GM19438 (cell line): ENCODE measurements at regions not wholly inside any gene's neighbourhood (a gene's known extent, or its start where the extent isn't known, plus 50 kb on each side); places are given as distances from the start of the nearest gene placed in this dataset.

ENCODE experiments used
- ATAC-seq: cut with Tn5 transposase; IDR thresholded peaks from one replicate; pipeline ENCODE4 v1.9.1; 2021; ENCODE audit warnings: low read depth; ENCODE audit not compliant: unreplicated experiment

DNA sequence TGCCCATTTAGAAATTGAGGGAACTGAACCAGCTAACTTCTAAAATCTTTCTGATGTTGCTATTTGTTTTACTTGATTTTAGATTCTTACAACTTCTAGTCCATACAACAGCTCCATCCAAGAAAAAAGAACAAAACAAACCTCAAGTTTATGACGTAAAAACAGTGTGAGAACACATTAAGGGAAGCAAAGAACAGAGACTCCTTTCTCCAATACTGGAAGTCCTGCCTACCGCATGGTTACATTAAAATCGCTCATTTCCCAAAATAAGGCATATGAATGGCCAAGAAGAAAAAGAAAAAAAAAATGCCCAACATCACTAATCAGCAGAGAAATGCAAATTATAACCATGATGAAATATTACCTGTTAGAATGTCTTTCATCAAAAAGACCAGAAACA, 110.0 kb downstream of the TRIB2 start:
- no peak for ATAC-seq

DNA sequence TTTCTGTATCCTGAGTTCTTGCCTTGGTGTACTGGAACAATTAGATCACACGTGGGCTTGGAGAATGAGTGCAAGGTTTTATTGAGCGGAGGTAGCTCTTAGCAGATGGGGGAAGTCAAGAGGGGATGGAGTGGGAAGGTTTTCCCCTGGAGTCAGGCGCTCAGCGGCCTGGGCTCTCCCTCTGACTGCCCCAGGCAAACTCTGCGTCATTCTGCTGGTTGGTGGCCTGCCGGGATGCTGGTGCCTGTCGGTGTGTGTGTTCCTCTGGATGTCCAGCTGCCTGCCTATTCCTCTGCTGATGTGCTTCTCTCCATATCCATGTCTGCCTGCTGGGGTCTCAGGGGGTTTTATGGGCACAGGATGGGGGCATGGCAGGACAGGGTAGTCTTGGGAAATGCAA, 111.0 kb downstream of the TRIB2 start:
- ATAC-seq, result no peak

DNA sequence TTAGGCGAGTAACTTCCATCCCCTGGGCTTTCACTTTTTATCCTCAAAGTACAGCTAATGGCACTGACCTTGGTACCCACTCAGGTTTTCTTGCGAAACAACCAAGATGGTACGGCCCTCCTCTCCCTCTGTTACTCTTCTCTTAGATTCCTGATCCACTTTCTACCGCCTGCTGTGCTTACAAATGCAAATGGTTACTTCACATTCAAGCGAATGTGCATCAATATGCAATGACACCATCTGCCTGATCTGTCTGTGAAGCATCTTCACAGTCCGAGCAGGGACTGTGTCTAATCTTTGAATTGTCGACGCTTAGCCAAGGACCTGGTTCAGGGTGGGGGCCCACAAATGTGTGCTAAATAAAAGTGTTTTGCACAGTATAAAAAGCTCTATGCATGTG, 112.2 kb downstream of the TRIB2 start:
- ATAC-seq, result no peak

DNA sequence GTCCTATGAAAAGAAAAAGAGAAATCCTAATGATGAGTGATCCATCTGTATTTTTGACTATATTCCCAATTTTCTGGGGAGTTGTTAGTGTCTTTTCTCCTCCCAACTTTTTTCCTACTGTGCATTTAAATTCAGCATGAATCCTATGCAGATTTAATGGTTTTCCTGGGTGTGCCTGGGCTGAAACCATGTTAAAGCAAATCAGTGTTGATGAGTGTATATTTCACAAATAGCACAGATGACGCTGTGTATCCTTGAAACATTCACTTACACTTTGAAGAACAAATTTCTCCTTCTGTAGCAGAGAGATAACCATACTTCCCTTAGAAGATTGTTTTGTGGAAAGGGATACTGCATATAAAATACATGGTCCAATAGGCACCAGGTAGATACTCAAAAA, 114.3 kb downstream of the TRIB2 start:
- no peak for ATAC-seq

DNA sequence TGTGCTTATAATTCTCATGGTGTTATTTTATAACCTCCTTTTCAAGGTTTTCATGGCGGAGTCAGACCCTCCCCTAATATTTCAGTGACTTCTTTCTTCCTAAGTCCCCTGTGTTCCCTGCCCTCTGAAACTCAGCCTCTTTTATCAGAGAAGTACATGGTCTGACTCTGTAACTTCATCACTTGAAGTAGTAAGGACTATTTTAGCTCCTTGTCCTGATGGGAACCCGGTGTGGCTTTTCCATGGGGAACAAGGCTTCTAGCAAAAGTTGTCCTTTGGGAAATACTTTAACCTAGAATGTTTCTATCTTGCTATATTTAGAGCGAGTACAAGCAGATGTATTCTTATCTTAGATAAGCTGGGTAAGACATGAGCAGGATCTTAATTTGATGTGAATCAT, 117.5 kb downstream of the TRIB2 start:
- ATAC-seq, result no peak

DNA sequence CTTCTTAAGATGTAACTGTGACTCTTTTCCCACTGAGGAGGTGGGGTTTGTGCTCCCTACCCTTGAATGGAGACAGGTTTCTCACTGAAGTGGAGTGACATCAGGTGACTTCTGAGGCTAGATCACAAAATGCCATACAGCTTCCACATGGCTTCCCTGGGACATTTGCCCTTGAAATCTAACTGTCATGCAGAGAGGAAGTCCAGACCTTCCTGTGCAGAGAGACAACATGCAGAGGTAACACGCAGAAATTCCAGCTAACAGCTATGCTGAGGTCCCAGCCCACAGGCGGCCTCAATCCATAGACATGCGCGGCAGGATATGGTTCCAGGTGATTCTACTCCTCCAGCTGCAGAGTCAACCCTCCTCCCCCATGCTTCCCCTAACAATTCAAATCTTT, 119.0 kb downstream of the TRIB2 start:
- no peak for ATAC-seq

DNA sequence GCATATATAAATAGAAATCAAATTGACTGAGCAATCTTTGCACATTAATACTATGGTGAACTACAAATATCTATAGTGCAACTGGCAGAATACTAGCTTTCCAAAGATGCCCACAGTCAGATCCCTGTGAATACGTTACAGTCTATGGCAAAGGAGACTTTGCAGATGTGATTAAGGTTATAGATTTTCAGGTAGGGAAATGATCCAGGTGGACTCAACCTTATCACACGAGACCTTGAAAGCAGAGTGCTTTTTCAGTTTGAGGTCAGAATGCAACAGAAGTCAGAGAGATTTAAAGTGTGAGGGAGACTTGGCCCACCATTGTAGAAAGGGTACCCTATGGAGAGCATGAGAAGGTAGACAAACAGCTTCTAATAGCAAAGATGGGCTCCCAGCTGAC, 122.6 kb downstream of the TRIB2 start:
- no peak for ATAC-seq

DNA sequence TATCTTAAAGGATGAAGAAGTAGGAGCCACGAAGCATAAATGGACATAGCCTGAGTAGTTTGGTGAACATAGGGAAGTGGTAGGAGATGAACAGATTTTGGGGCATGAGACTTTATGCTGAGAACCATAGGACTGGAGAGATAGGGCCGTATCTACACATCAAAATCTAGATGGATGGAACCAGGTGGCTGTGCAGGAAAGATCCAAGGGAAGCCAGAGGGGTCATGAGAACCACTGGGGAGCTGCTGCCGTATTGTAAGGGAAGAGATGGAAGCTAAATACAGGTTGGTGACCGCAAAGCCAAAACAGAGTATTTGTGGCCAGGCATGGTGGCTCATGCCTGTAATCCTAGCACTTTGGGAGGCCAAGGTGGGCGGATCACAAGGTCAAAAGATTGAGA, 124.3 kb downstream of the TRIB2 start:
- ATAC-seq, result no peak

DNA sequence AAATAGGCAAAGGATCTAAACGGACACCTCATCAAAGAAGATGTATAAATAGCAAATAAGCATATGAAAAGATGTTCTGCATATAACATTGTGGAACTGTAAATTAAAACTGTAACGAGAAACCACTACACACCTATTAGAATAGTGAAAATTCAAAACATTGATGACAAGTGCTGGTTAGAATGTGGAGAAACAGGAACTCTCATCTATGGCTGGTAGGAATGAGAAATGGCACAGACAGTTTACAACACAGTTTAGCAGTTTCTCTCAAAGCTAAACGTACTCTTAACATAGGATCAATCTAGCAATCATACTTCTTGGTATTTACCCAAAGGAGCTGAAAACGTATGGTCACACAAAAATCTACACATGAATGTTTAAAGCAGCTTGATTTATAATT, 126.2 kb downstream of the TRIB2 start:
- no peak for ATAC-seq

DNA sequence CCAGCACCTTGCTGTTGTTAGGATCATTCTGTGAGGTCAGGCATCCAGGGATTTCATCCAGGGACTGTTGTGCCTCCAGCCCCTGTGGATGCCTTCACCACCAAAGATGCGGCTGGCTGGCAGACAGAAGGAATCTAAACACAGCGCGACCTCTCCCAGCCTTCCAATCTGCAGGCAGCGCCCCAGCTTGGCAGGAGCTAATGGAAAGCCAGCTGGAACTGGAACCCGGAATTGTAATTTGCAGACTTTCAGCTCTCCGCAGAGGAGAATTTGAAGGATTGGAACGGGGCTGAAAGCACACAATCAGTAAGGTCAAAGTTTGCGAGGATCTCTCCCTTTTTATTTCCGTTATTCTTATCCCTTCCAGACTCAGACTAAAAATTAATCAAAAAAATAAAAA, 127.8 kb downstream of the TRIB2 start:
- no peak for ATAC-seq

DNA sequence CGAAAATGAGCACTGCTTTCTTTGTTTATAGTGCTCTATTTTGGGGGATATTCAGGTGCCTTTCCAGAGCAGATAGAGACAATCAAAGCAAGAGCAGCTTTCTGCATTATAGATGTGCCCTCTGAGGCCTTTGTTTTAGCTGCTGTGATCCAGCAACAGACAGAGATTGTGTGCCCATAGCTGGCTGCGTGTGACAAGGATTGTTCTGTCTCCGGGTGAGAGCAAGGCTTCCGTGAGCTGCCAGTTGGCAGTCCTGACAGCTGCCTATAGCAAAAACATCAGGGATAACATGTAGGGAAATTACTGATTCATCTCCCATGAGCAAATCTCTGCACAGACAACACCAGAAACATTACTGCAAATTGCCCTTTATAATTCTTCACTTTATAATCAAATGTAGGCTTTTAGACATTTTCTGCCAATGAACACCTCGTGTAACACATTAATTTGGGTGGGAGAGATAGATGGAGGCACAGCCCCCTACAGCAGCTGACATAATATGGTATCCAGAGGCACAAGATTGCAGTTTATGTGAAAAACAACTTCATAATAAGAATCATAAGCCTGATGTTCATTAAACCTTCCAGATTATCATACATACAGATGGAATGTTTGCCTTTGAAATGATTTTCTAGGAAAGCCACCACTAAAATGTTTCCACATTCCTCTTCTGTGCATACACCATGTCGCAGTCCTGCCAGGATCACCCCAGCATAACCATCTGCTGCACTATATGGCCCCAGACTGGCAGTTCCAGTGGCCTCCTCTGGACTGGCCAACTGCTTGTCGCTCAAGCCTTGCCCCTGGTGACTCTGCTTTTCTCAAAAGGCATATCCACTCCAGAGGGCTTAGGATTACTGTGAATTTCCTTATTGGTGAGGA, 131.2 kb downstream of the TRIB2 start:
- ATAC-seq, result no peak

DNA sequence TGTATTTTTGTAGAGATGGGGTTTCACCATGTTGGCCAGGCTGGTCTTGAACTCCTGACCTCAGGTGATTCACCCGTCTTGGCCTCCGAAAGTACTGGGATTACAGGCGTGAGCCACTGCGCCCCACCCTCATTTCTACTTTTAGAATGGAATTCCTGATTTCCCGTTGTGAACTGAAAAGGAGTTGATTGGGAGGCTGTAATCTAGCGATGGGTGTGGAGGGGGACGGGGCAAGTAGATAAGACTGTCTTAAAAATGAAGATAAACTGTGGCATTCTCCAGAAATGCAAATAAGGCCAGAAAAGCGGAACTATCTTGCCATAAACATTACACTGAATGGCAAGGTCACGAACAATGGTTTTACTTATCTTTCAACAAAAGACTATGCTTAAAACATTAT, 135.4 kb downstream of the TRIB2 start:
- ATAC-seq, result no peak

DNA sequence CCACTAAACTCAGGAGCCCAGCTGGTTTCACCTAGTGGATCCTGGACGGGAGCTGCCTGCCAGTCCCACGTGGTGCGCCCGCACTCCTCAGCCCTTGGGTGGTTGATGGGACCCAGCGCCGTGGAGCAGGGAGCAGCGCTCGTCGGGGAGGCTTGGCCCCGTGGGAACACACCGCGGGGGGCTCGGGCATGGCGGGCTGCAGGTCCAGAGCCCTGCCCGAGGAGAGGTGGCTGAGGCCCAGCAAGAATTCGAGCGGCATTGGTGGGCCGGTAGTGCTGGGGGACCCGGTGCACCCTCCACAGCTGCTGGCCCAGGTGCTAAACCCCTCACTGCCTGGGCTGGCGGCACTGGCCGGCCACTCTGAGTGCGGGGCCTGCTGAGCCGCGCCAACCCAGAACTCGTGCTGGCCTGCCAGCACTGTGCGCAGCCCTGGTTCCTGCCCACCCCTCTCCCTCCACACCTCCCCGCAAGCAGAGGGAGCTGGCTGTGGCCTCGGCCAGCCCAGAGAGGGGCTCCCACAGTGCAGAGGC, 137.3 kb downstream of the TRIB2 start:
- ATAC-seq, result no peak

DNA sequence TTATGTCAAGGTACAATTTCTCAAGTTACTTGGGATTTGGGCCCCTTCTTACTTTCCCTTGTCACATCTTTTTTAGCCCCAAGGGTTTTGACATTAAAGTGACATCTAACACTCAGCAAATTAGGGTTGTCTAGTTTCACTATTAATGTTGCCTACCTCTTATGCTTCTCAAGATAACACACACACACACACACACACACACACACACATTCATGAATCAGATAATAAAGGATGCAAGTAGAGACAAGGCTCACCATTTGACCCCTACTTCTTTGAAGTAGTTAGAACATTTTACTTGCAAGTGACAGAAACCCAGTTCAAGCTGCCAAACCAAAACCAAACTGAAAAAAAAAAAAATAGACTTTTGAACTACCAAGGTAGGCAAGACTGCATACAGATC, 138.8 kb downstream of the TRIB2 start:
- ATAC-seq, result no peak

DNA sequence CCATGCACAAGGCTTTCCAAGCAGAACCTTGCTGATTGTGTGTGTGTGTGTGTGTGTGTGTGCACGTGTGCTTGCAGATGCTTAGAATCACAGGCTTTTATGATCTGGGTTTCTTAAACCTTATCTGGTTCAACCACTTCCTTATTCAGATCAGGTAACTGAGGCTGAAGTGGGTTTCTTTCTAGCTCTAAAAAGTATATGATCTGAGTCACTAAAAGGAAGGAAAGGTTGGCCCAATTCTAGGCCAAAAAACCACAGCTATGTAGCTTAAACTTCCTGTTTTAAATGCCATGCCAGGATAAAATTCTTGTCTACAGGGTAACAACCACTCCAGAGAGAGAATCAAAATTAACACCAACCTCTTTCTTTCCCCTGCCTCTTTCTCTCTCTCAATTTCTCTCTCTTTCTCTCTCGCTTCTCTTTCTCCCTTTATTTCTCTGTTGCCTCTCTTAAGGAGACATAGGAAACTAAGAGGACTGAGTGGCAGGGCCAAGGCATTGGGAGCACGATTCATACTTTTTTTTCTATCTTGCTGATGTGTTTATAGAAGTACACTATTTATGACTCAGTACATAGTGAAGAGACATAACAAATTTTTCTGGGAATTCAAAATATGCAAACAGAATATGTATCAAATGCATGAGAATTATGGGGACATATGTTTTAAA, 140.3 kb downstream of the TRIB2 start:
- no peak for ATAC-seq

DNA sequence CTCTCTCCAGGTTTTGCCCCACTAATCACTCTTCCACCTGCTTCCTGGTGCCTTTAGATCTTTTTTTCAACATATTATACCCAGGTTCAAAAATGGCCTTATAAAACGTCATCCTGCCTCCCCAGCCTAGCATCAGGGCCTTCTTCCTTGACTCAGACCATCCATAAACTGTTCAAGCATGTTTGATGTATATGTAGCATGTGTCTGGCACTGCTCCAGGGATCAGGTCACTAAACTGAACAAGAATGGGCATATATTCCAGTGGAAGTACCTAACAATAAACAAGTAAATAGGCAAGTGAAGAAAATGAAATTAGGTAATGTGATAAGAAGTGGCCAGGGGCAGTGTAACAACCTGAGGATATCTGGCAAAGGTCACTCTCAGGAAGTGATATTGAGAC, 141.2 kb downstream of the TRIB2 start:
- no peak for ATAC-seq

DNA sequence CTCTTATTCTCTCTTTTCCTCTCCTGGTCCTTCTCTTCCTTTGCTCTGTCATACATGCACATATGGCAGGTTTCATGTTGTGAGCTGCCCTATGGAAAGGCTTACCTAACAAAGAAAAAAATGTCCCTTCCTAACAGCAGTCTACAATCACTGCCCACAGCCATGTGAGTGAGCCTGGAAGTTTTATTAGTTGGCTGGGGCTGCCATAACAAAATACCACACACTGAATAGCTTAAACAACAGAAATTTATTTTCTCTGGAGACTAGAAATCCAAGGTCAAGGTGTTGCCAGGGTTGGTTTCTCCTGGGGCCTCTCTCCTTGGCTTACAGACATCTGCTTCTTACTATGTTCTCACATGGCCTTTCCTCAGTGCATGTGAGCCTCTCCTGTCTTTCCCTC, 142.1 kb downstream of the TRIB2 start:
- ATAC-seq, result no peak

DNA sequence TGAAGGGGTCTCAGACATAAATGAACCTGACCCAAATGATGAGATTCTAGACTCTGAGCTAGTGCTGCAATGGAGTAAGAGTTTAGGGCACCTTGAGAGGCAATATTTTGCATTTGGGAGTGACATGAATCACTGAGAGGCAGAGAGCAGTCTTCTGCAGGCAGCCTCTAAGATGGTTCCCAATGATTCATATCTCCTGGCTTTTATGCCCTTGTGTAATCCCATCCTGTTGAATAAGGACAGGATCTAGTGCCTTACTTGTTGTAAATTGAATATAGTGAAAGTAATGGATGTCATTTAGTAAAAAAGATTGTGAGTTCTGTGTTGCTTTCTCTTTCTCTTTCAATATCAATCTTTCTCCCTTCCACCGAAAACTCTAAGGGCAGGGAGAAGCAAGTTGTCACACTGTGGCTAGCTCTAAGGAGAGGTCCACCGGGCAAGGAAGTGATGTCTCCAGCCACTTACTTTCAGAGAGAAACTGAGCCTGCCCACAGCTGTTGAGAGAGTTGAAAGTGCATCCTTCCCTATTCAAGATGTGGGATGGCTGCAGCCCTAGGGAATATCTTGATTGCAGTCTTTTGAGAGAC, 144.7 kb downstream of the TRIB2 start:
- no peak for ATAC-seq

DNA sequence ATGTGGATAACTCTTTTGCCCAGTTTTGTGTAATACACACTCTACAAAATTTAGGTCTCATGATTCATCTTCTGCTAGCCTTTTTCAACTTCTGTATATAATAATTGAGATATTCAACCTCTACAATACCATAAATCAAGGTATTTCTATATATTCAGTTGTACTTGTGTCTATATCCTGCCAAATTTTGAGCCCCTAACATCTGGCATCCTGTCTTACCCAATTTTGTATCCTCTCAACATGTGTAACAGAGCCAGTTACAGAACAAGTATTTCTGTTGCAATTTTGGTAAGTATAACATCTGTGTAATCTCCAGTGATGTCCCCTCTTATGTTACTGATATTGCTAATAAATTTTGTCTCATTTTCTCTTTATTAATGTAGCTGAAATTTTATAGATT, 145.8 kb downstream of the TRIB2 start:
- no peak for ATAC-seq

DNA sequence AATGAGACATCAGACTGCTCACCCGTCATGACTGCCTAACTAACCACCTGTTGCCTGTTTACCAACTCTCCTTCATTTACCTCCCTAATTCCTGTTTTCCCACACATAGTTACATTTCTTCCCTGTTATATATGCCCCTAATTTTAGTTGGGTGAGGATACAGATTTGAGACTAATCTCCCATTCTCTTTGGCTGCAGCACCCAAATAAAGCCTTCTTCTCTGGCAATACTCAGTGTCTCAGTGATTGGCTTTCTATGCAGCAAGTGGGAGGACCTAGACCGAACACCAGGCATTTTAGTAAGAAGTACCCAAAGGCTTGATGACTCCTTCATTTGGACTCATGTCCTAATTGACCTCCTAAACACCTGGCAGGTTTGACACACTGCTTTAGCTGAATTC, 147.2 kb downstream of the TRIB2 start:
- no peak for ATAC-seq

DNA sequence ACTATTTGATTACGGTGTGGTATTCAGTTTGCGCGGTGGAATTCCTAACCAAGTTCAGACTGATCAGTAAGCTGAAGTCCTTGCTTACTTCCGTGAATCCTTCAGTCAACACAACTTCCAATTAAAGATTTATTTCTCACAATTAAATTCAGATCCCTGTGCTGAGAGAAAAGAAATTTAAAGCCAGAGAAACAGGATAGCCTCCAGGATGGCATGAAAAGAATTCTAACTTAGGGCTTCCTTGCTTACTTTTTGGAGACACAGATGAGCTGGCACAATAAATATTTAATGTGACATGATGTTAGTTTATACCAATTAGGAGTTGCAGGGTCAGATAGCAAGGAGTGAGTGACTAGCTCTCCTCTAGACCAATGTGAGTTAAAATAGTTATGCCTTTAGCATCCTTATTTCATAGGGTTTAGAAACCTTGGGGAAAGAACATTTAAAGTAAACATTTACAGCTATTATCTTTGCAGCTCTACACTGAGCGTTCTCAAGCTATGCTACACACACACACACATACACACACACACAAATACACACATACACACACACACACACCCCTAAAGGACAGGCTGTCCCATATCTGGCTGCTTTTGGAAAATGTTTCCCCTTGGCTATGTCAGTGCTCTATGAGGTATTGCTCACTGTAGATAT, 151.0 kb downstream of the TRIB2 start:
- no peak for ATAC-seq
